Choroid plexus epithelial cell (primary cell): ENCODE measurements at regions not wholly inside any gene's neighbourhood (a gene's known extent, or its start where the extent isn't known, plus 50 kb on each side); places are given as distances from the start of the nearest gene placed in this dataset.

ENCODE experiments used
- DNase-seq: peaks from one replicate; pipeline ENCODE4 v3.0.0-alpha.2; 2010; ENCODE audit warnings: low read depth
- H3K4me3 ChIP-seq: 2 replicates; pipeline ENCODE4 v1.5.1; 2011; ENCODE audit warnings: low read depth, mild to moderate bottlenecking, control low read depth, low read length, moderate library complexity
- CTCF ChIP-seq: conservative IDR thresholded peaks from 2 replicates; pipeline ENCODE4 v1.5.1; 2011; ENCODE audit warnings: low read depth, mild to moderate bottlenecking, control low read depth, inconsistent platforms, low read length, moderate library complexity

- no peak for TF ChIP-seq CTCF
Observed at GRCh38 chr13:107736731-107737130, 478.6 kb downstream of the LIG4 start.

GRCh38 chr13:107736170-107736569 lies 479.2 kb downstream of the LIG4 start:
- no peak for TF ChIP-seq CTCF
- no peak overlapping the region for H3K4me3 ChIP-seq
- no peak for DNase-seq

More at GRCh38 chr13:107736731-107737130, 478.6 kb downstream of the LIG4 start:
- no peak overlapping the region for H3K4me3 ChIP-seq
- DNase-seq: no peak

- DNase-seq: no peak
- H3K4me3 ChIP-seq: no peak overlapping the region
- no peak for TF ChIP-seq CTCF
Observed at GRCh38 chr13:107734891-107735625, 480.3 kb downstream of the LIG4 start.

- no peak for DNase-seq
- TF ChIP-seq CTCF: no peak
- no peak overlapping the region for H3K4me3 ChIP-seq
Observed at GRCh38 chr13:107733276-107733675, 482.1 kb downstream of the LIG4 start.

- TF ChIP-seq CTCF: no peak
- DNase-seq: peak; percentile 86
Observed at GRCh38 chr13:107730813-107731212, 484.5 kb downstream of the LIG4 start.

GRCh38 chr13:107721125-107721869 lies 494.0 kb downstream of the LIG4 start:
- DNase-seq: peak; percentile 7
- TF ChIP-seq CTCF: no peak
- H3K4me3 ChIP-seq: peak overlapping the region; percentile 49

More at GRCh38 chr13:107730813-107731212, 484.5 kb downstream of the LIG4 start:
- H3K4me3 ChIP-seq: no peak overlapping the region
